SK-N-SH (cell line): ENCODE measurements at regions not wholly inside any gene's neighbourhood (a gene's known extent, or its start where the extent isn't known, plus 50 kb on each side); places are given as distances from the start of the nearest gene placed in this dataset.

Experiments used
- CTCF ChIA-PET: fragments of 300-600, 350-600 bp; formaldehyde crosslinking; extraction: SDS; loops from one replicate; lab custom pipeline; 2021; lab: Yijun Ruan, JAX
- POLR2A ChIA-PET: fragments of 350-600 bp; sonication (Branson Sonifier 250); formaldehyde crosslinking; extraction: SDS; loops from one replicate; lab custom pipeline; 2020; ENCODE audit warnings: antibody characterized with exemption, inconsistent platforms; lab: Yijun Ruan, JAX
- DNase-seq: peaks from one replicate; pipeline ENCODE4 v3.0.0; 2012
- H2AFZ ChIP-seq: fragments of 200-600 bp; sonication (generic); 2 replicates; pipeline ENCODE4 v1.8.1; 2016; ENCODE audit warnings: antibody characterized with exemption, mild to moderate bottlenecking, low read depth
- H3F3A ChIP-seq: fragments of 200-600 bp; sonication (generic); replicated peaks from 2 replicates; pipeline ENCODE3; 2016; ENCODE audit warnings: antibody characterized with exemption, mild to moderate bottlenecking; ENCODE audit not compliant: insufficient read depth
- H3K27ac ChIP-seq, 2 experiments: fragments of 200-500 bp in 1 of 2; fragments of 200-600 bp in 1 of 2; sonication (Bioruptor generic) in 1 of 2; sonication (generic), shearing (Covaris generic) in 1 of 2; 2 replicates each; pipeline versions ENCODE4 v1.5.1 to v1.6.1; 2014 to 2016; ENCODE audit warnings: low read depth in 2 of 2, inconsistent platforms in 1 of 2, low read length in 1 of 2, mild to moderate bottlenecking in 1 of 2, mixed read lengths in 1 of 2
- H3K27me3 ChIP-seq: fragments of 200-600 bp; sonication (generic), shearing (Covaris generic); 2 replicates; pipeline ENCODE4 v1.6.1; 2016; ENCODE audit warnings: mixed run types; ENCODE audit not compliant: insufficient read depth
- H3K36me3 ChIP-seq, 2 experiments: fragments of 200-500 bp in 1 of 2; fragments of 200-600 bp in 1 of 2; sonication (Bioruptor generic) in 1 of 2; sonication (generic) in 1 of 2; replicated peaks in 1 of 2; 2 replicates each; pipeline versions ENCODE3 to v1.5.1; 2014 to 2016; ENCODE audit warnings: low read length in 1 of 2, mild to moderate bottlenecking in 1 of 2; ENCODE audit not compliant: insufficient read depth in 2 of 2, control insufficient read depth in 1 of 2
- H3K4me1 ChIP-seq, 2 experiments: fragments of 200-500 bp in 1 of 2; fragments of 200-600 bp in 1 of 2; sonication (Bioruptor generic) in 1 of 2; sonication (generic), shearing (Covaris generic) in 1 of 2; 2 replicates each; pipeline versions ENCODE4 v1.5.1 to v1.6.1; 2014 to 2016; ENCODE audit warnings: low read depth in 1 of 2, low read length in 1 of 2, mixed run types in 1 of 2; ENCODE audit not compliant: insufficient read depth in 2 of 2, control insufficient read depth in 1 of 2
- H3K4me2 ChIP-seq: fragments of 200-600 bp; sonication (generic), shearing (Covaris generic); 2 replicates; pipeline ENCODE4 v1.6.1; 2017; ENCODE audit warnings: mixed run types
- H3K4me3 ChIP-seq, 2 experiments: fragments of 200-500 bp in 1 of 2; fragments of 200-600 bp in 1 of 2; sonication (Bioruptor generic) in 1 of 2; sonication (generic), shearing (Covaris generic) in 1 of 2; 2 replicates each; pipeline versions ENCODE4 v1.5.1 to v1.8.1; 2014 to 2016; ENCODE audit warnings: low read depth in 2 of 2, inconsistent platforms in 1 of 2, low read length in 1 of 2, mild to moderate bottlenecking in 1 of 2, mixed read lengths in 1 of 2, moderate library complexity in 1 of 2
- H3K79me2 ChIP-seq: fragments of 200-600 bp; sonication (generic); 2 replicates; pipeline ENCODE4 v1.8.1; 2017; ENCODE audit warnings: mild to moderate bottlenecking; ENCODE audit not compliant: insufficient read depth
- H3K9ac ChIP-seq: fragments of 200-600 bp; sonication (generic); 2 replicates; pipeline ENCODE4 v1.6.1; 2017; ENCODE audit warnings: mixed run types
- H3K9me2 ChIP-seq: fragments of 200-600 bp; sonication (generic); 2 replicates; pipeline ENCODE4 v1.6.1; 2017; ENCODE audit warnings: mixed run types
- H3K9me3 ChIP-seq: fragments of 200-600 bp; sonication (generic); 2 replicates; pipeline ENCODE4 v1.6.1; 2017; ENCODE audit warnings: mixed run types, mild to moderate bottlenecking, moderate library complexity
- H4K20me1 ChIP-seq: fragments of 200-600 bp; sonication (generic); 2 replicates; pipeline ENCODE4 v1.6.1; 2017; ENCODE audit warnings: mild to moderate bottlenecking, mixed run types; ENCODE audit not compliant: insufficient read depth
- CHD2 ChIP-seq: fragments of 150-350 bp; IDR thresholded peaks from 2 replicates; pipeline ENCODE4 v1.6.1; 2018; ENCODE audit warnings: low read length; ENCODE audit not compliant: partially characterized antibody
- CTCF ChIP-seq: fragments of 200-600 bp; sonication (generic); IDR thresholded peaks from 2 replicates; pipeline ENCODE4 v1.6.1; 2017; ENCODE audit warnings: antibody characterized with exemption, mild to moderate bottlenecking, moderate library complexity
- EZH2phosphoT487 ChIP-seq: fragments of 200-600 bp; sonication (generic); IDR thresholded peaks from 2 replicates; pipeline ENCODE4 v1.6.1; 2017; ENCODE audit warnings: low read depth, mixed run types, mild to moderate bottlenecking, antibody characterized with exemption, moderate library complexity, borderline replicate concordance
- FOXM1 ChIP-seq: IDR thresholded peaks from 2 replicates; pipeline ENCODE4 v1.4.0; 2012; ENCODE audit warnings: low read depth, mild to moderate bottlenecking
- GABPA ChIP-seq: IDR thresholded peaks from 2 replicates; pipeline ENCODE4 v1.4.0; 2012; ENCODE audit warnings: low read depth, mild to moderate bottlenecking
- GATA2 ChIP-seq: sonication (generic); formaldehyde crosslinking; IDR thresholded peaks from 2 replicates; pipeline ENCODE4 v1.5.0; 2020; ENCODE audit warnings: mild to moderate bottlenecking, missing genetic modification reagents
- MAX ChIP-seq: IDR thresholded peaks from 2 replicates; pipeline ENCODE4 v1.4.0; 2012; ENCODE audit warnings: low read depth
- MXI1 ChIP-seq: IDR thresholded peaks from 2 replicates; pipeline ENCODE4 v1.6.1; 2012; ENCODE audit warnings: mild to moderate bottlenecking, low read depth, low read length, improper control_type of control experiment
- NFIC ChIP-seq: IDR thresholded peaks from 2 replicates; pipeline ENCODE4 v1.4.0; 2012; ENCODE audit warnings: borderline replicate concordance
- PBX3 ChIP-seq: IDR thresholded peaks from 2 replicates; pipeline ENCODE4; 2012
- RAD21 ChIP-seq: IDR thresholded peaks from 2 replicates; pipeline ENCODE4 v1.6.1; 2012; ENCODE audit warnings: mild to moderate bottlenecking, low read length
- RXRA ChIP-seq: IDR thresholded peaks from 2 replicates; pipeline ENCODE4 v1.4.0; 2012; ENCODE audit warnings: low read depth, mild to moderate bottlenecking, borderline replicate concordance
- SIN3A ChIP-seq: IDR thresholded peaks from 2 replicates; pipeline ENCODE4 v1.6.1; 2012; ENCODE audit warnings: low read depth, mild to moderate bottlenecking, low read length, moderate library complexity, borderline replicate concordance
- SMC3 ChIP-seq: IDR thresholded peaks from 2 replicates; pipeline ENCODE4 v1.6.1; 2012; ENCODE audit warnings: low read depth, low read length, improper control_type of control experiment
- YY1 ChIP-seq: IDR thresholded peaks from 2 replicates; pipeline ENCODE4 v1.4.0; 2012; ENCODE audit warnings: low read depth, mild to moderate bottlenecking
- WGBS: methylation state at CpG from one replicate; pipeline ENCODE4 v1.1.6; 2017; ENCODE audit warnings: low lambda C conversion rate; 5-methylcytosine and 5-hydroxymethylcytosine counted together
- TF ChIP-seq, protein P1 (sequence below): IDR thresholded peaks from 2 replicates; pipeline ENCODE4 v1.4.0; 2012; ENCODE audit warnings: low read depth, borderline replicate concordance

DNA sequence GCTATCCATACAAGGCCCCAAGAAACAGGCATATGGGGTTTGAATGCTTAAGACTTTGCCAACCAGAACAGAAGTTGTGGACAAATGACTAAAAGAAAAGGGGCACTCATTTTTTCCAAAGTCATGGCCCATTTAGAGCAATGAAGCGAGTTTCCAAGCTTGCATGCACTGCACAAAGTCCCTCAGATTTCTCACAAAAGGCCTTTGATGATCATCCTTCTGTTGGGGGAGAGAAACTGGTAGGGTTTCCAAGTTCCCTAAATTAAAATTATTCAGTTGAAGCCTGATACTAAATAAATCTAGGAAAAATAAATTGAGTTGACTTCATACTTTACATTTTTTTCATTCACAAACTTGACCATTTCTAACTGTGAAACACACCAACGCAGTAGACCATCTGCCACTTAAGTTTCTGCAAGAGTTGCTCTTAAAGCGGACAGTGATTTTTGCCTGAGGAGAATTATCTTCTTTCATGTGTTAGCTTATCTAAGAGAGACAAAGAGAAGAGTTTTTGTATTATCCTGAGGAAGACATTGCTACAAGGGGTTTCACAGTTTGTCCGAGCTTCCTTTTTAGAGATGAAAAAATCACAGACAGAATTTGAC, 139.2 kb downstream of the SEC16B start:
- H3F3A ChIP-seq, result no peaks in the 10 kb centered on the region
- POLR2A ChIA-PET, result no interaction called here
- H3K9me2 ChIP-seq, result no peaks in the 10 kb centered on the region
- no peaks in the 10 kb centered on the region for H3K36me3 ChIP-seq
- no peak for DNase-seq
- H3K9me3 ChIP-seq, result no peaks in the 10 kb centered on the region
- no peak overlapping the region for H3K9ac ChIP-seq
- no peaks in the 10 kb centered on the region for H3K27me3 ChIP-seq
- H3K27ac ChIP-seq, result no peak overlapping the region
- H3K4me2 ChIP-seq, result no peak overlapping the region
- no peaks in the 10 kb centered on the region for H3K4me1 ChIP-seq
- 17% methylated on average over 4 of the region's 4 CpGs for WGBS
- no peak for TF ChIP-seq EZH2phosphoT487
- TF ChIP-seq, protein P1, sequence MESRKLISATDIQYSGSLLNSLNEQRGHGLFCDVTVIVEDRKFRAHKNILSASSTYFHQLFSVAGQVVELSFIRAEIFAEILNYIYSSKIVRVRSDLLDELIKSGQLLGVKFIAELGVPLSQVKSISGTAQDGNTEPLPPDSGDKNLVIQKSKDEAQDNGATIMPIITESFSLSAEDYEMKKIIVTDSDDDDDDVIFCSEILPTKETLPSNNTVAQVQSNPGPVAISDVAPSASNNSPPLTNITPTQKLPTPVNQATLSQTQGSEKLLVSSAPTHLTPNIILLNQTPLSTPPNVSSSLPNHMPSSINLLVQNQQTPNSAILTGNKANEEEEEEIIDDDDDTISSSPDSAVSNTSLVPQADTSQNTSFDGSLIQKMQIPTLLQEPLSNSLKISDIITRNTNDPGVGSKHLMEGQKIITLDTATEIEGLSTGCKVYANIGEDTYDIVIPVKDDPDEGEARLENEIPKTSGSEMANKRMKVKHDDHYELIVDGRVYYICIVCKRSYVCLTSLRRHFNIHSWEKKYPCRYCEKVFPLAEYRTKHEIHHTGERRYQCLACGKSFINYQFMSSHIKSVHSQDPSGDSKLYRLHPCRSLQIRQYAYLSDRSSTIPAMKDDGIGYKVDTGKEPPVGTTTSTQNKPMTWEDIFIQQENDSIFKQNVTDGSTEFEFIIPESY, result no peak
- no peak for TF ChIP-seq PBX3
- no peak for TF ChIP-seq MAX
- no peak for TF ChIP-seq GABPA
- TF ChIP-seq SMC3, result no peak
- no peak for TF ChIP-seq SIN3A
- no peak for TF ChIP-seq FOXM1
- TF ChIP-seq RXRA, result no peak
- no peak for TF ChIP-seq MXI1
- no peak for TF ChIP-seq CHD2
- H3K4me3 ChIP-seq, result no peak overlapping the region
- H4K20me1 ChIP-seq, result no peaks in the 10 kb centered on the region
- CTCF ChIA-PET, result no interaction called here
- no peak overlapping the region for H2AFZ ChIP-seq
- H3K79me2 ChIP-seq, result no peaks in the 10 kb centered on the region

DNA sequence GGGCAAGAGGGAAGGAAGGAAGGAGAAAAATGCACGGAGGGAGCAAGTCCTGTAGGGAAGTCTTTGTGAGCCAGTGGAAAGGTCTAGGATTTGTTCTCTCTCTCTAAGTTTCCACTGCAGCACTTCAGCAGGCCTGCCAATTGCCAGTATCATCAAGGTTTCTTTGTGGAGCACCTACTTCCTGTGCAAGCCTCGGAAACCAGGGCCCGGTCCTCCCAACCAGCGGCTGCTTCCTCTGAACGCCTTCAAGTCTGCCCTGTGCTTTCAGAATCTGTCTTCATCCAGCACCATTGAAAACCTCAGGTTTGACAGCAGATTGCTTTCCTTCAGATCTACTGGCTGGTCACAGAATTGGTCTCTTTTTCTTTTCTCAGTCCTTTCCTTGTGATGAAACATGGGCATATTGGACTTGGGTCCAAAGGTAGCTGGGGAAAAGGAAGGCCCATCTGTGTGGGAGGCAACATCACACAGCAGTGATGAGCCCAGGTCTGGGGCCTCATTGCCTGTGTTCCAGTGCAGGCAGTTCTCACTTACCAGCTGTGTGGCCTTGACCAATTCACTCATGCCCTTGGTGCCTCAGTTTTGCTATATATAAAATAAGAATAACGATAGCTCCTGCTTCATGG, 144.5 kb downstream of the SEC16B start:
- Histone ChIP-seq H3K9me2 (no peaks in the 10 kb centered on the region), H3K79me2 (no peaks in the 10 kb centered on the region), H3K4me1 (no peaks in the 10 kb centered on the region), H3K9me3 (no peaks in the 10 kb centered on the region), H3K4me3 (no peak overlapping the region), H3F3A (no peaks in the 10 kb centered on the region), H3K27ac (no peak overlapping the region), H3K4me2 (no peak overlapping the region), H3K27me3 (no peaks in the 10 kb centered on the region; the same call in 1 of the 2 replicates), H4K20me1 (no peaks in the 10 kb centered on the region), H2AFZ (no peak overlapping the region), H3K9ac (no peak overlapping the region), H3K36me3 (no peaks in the 10 kb centered on the region)
- no peak for DNase-seq
- ChIA-PET POLR2A (no interaction called here), CTCF (interaction anchor here (0.6 kb wide), 1 partner anchor 15 kb away, joined by 3 read pairs; no protein-coding TSS in a partner anchor)
- TF ChIP-seq MXI1 (no peak), SIN3A (no peak), NFIC (no peak), PBX3 (no peak), RAD21 (no peak), YY1 (no peak), GATA2 (CRISPR knock-in tag) (no peak), CHD2 (no peak), CTCF (no peak), GABPA (no peak)
- TF ChIP-seq, protein P1, result no peak
- 42% methylated on average over 6 of the region's 6 CpGs for WGBS
